HG03095 (cell line): ENCODE measurements at regions not wholly inside any gene's neighbourhood (a gene's known extent, or its start where the extent isn't known, plus 50 kb on each side); places are given as distances from the start of the nearest gene placed in this dataset.
"Not testable (repeated sequence)": the region's sequence is repeated elsewhere in the genome, so short reads cannot be mapped to it uniquely, and the experiment has no call there.

Experiments used
- ATAC-seq: cut with Tn5 transposase; IDR thresholded peaks from one replicate; pipeline ENCODE4 v1.9.1; 2021; ENCODE audit warnings: moderate library complexity; ENCODE audit not compliant: unreplicated experiment

DNA sequence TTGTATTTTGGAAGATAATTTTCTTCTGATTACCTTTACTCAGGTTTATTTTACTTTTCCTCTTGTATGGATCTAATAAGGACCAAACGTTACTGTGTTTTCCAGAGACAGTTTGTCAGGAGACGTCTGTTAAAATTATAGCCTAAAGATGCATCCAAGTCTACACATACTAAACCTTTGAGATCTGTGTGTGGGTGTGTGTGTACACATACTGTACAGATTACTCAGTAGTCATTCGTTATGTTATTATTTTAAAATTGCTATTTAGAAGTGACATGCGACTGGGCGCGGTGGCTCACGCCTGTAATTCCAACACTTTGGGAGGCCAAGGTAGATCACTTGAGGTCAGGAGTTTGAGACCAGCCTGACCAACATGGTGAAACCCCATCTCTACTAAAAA lies 51.6 kb upstream of the CNTLN start:
- no peak for ATAC-seq

DNA sequence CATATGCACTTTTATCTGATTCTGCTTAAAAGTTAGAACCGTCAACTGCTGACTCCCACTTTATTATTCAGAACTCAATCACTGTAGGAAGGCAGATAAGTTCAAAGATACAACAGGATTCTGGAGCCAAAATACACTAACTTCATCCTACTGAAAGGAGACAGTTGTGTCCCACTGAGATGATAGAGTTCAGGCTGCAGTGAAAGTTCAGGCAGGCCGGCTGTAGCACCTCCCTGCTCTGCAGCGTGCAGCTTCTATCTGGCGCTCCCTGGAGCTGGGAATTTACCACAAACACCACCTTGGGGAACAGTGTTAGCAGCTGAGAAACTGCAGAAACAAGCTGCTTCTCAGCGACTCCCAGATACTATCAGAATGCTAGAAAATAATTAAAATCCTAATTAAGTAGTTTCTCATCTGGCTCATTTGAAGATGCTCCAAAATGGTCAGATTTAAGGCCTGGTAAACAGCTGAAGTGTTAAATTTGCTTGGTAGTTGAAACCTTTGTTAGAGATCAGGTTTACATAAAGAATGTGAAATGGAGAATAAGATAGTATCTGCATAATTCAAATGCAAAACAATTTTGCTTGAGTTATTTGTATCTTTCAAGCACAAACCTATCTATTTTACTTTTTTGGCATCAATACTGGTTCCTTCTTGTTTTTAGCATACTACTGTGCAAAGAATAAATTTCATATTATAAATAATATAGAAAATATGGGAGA lies 52.3 kb upstream of the CNTLN start:
- ATAC-seq: no peak

DNA sequence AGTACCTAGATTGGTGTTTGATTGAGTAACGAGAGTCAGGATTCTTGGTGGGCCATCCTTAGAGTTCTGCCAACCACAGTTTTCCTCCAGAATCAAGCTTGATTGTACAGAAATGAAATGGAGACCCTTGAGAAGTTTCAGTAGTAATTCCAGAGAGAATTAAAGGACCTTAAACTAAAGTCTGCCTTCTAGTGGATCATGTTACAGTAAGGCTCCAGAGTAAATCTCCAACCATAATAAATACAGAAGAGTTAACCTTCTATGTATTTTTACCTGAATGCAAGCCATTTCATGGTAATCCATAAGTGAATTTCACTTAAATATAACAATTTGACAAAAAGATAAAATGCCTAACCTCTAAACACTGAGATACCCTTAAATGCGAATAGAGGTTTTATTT lies 53.0 kb upstream of the CNTLN start:
- no peak for ATAC-seq

DNA sequence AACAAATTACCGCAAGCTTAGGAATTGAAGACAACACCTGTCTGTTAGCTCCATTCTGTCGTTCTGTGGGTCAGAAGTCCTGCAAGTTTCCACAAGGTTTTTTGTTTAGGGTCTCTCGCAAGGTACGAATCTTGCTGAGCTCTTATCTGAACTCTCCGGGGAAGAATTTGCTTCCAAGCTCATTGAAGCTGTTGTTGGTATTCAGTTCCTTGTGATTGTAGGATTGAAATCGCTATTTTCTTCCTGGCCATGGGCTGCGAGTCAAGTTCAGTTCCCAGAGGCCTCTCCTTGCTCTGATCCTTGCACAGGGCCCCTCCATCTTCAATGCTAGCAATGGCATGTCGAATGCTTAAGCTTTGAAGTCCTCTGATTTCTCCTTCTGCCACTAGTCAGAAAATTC lies 53.5 kb upstream of the CNTLN start:
- no peak for ATAC-seq

DNA sequence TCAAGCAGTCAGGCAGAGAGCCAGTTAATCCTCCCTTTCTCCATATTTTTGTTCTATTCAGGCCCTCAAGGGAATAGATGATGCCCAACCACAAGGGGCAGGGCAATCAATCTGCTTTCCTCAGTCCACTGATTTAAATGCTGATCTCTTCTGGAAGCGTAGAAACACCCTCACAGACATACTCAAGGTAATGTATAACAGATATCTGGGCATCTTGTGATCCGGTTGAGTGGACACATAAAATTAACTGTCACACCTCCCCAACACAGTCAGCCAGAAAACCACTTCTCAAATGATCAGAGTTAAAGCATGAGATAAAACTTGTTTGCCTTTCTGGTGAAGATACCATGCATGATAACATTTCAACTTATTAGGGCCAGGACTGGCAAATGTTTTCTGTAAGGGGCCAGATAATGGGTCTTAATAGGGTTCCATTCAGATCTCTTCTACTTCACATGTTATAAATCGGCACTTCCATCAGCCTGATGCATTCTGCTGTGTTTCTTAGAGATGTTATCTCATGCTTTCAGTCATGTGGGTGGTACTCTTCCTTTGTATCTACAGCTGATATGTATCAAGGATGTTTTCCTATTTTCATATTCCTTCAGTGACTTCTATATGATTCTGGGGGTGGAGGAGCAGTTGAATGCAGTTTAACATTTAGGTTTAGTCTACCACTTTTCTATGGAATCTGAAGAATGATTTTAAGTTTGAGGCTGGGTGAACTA lies 58.9 kb upstream of the CNTLN start:
- no peak for ATAC-seq

GRCh38 chr9:17075146-17075757 lies 59.6 kb upstream of the CNTLN start:
- no peak for ATAC-seq

GRCh38 chr9:17072563-17072962 lies 62.3 kb upstream of the CNTLN start:
- ATAC-seq: not testable (repeated sequence)

DNA sequence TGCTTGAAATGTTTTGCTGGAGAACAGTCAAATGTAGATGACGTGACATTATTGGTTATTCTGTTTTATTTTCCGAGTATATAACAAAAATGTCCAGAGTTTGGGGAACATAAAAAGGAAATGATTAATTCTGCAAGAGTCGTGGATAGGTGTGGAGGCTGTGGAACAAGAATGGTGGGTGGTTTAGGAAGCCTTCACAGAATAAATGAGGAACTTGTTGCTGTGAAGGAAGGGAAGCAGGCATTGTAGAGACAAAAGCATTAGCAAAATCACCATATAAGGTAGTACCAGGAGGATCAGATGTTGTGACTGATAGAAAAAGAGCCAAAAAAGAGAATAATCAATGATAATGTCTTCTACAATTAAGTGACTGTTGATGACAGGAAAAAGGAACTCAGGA lies 66.2 kb upstream of the CNTLN start:
- ATAC-seq: no peak

DNA sequence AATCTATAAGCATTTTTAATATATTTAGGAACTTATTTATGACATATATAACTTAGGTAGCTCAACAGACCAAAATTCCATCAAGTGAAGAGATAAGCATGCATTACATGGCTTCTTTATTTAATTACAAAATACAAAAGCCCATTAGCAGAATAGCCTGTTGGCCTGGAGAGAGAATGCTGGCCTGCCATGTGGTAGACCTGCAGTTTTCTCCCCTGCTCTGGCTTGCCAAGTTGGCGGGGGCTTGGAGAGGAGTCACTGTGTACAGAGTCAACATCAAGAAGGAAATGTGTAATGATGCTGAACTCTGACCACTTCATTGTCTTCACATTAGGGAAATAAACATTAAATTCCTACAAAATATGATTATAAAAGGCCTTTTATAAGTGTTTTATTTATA lies 69.8 kb upstream of the CNTLN start:
- ATAC-seq: no peak

- no peak for ATAC-seq
Observed at GRCh38 chr9:17064558-17064957, 70.3 kb upstream of the CNTLN start.

DNA sequence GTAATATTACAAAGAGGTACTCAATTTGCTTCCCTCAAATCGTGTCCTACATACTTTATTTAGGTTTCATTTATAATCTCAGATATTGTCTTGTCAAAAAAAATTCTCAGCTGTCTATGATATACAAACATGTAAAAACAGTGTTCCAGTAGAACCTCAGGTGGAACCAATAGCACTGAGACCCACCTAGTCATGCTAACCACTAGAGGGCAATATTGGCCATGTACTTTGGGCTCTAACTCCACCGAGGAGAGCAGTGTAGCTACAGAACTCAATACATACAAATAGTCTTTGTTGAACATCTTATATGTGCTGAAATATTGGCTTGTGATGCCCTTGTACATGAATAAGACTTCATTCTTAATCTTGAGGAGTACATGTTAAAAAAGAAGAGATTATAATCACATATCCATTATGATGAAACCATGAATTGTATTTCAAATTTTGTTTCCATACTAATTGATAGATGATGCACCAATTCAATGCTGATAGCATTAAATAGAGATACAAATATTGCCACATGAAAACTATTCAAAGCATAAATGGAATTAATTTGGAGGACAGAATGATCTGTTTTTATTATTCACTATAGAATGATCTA lies 71.2 kb upstream of the CNTLN start:
- peak; percentile 57 for ATAC-seq

GRCh38 chr9:17062497-17062896 lies 72.3 kb upstream of the CNTLN start:
- no peak for ATAC-seq

DNA sequence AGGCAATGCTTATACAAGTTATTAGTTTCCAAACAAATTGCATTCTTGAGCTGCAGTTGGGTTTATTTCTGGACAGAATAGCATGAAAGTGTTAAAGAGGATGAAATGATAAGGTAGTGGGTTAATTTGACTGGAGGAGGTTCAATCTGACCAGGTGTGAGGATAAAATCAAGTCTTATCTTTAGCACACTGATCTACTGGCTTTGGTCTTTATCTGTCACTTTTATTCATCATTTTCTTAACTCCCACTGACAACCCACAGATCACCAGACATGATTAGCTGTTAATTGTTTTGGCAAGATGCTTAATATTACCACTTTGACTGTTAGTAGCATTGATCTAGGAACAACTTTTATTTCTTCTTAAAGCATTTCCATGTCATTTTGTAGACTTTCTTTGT lies 74.4 kb upstream of the CNTLN start:
- no peak for ATAC-seq

- no peak for ATAC-seq
Observed at GRCh38 chr9:17059465-17059864, 75.4 kb upstream of the CNTLN start.

- no peak for ATAC-seq
Observed at GRCh38 chr9:17057729-17058128, 77.1 kb upstream of the CNTLN start.

GRCh38 chr9:17052626-17053025 lies 82.2 kb upstream of the CNTLN start:
- ATAC-seq: no peak

DNA sequence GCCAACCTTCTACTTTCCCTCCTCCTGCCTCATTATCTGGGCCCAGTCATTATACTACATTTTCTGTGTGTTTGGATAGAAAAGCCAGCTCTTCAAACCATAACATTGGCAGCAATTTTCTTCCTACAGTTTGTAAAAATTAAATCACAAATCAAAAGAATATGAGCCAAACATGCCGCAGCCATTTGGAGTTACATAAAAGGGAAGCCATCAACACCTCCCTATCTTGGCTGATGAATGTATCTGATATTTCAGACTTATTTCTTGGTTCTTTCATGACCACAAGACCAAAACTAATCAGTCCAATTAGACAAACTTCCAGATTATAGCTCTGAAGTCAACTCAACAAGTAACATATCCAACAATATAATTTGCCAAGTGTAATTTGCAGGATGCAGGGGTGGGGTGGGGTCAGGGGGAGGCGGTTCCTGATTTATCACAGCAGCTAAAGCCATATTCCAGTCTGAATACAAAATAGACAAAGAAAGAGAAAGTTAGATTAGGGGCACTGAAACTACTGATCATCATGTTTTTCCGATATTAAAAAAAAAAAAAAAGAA lies 89.4 kb upstream of the CNTLN start:
- ATAC-seq: no peak

DNA sequence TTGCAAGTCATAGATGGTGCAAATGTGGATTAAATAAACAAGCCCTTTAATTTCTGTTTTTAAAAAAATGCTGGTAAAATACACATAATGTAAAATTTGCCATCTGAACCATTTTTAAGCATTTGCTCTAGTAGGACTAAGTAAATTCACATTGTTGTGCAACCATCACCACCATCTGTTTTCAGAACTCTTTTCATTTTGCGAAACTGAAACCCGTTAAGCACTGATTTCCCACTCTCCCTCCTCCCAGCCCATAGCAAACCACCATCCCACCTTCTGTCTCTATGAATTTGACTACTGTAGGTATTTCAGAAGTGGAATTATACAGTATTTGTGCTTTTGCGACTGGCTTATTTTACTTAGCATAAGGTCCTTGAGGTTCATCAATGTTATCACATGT lies 103.3 kb upstream of the CNTLN start:
- ATAC-seq: no peak

- ATAC-seq: no peak
Observed at GRCh38 chr9:17025281-17025680, 109.6 kb upstream of the CNTLN start.

GRCh38 chr9:17024129-17024528 lies 110.7 kb upstream of the CNTLN start:
- ATAC-seq: no peak

DNA sequence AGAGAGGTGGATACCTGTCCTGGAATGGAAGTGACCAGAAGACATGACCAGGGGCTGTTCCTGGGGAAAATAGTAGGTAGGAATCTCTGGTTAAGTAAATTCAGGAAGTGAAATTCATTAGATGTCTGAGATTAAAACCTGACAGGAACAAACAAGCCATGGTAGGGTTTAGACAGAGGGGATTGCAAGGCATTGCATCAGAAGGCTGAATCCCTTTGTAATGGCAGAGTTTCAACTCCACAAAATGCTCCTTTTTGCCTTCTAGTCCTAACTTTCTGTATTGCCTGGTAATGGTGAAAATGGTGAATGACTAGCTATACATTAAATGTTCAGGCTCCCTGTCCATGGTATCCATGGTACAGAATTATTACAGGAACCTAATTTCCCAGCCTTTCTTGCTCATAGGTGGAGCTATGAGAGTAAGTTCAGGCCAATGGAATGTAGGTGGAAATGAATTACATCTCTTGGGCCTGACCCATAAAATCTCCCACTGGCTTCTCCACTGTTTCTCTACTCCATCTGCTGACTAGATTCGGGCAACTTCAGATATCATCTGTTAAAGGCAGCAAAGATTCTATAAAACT lies 113.4 kb upstream of the CNTLN start:
- ATAC-seq: no peak
